Occipital lobe (tissue), 1 donor: ENCODE measurements at regions not wholly inside any gene's neighbourhood (a gene's known extent, or its start where the extent isn't known, plus 50 kb on each side); places are given as distances from the start of the nearest gene placed in this dataset.
"Not testable (repeated sequence)": the region's sequence is repeated elsewhere in the genome, so short reads cannot be mapped to it uniquely, and the experiment has no call there.

Experiments
- DNase-seq: peaks from one replicate; lab custom pipeline; 2025; lab: John Stamatoyannopoulos, UW

DNA sequence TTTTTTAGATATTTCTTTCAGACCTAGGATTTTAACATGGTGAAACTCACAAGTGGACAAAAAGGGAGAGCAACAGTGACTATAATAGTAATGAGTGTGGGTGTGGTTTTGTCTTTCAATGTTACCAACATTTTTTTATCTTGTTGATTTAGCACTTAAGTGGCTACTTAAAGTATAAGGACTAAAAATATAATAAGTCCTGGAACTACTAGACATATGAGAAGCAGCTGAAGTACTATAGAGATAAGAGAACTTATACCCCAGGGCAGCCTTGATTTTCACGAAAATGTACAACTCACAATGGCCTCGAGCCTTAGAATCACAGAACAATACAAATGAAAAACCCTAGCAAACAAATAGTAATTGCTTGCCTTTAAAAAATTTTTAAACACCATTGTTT, 1151.8 kb downstream of the TYW1 start:
- DNase-seq: no peak

DNA sequence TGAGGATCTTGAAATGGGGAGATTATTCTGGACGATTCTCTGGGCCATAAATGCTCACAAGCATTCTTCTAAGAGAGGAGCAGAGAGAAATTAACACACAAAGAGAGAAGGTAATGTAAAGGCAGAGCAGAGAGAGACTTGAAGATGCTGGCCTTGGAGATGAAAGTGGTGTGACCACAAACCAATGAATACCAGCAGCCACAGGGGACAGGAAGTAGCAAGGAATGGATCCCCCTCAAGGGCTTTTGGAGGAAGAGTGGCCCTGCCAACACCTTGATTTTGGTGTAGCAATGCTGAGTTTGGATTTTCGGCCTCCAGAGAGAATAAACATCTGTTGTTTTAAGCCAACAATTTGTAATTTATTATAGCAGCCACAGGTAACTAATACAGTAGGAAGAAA, 1155.6 kb downstream of the TYW1 start:
- no peak for DNase-seq

DNA sequence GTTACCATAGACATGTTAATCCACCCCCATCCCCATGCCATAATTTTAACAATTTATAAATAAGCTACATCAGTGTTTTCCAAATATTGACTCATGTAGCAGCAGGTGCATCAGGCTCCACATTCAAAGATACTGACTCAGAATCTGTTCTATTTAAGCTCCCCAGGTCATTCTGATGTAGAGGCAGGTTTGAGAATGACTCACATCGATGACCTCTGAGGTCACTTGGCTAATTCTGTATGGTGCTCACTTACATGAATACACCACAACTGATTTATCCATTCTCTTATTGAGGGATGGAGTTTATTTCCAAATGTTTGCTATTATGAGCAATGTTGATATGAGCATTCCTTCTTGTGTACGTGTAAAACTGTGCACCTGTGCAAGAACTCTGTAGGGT, 1159.0 kb downstream of the TYW1 start:
- DNase-seq: no peak

DNA sequence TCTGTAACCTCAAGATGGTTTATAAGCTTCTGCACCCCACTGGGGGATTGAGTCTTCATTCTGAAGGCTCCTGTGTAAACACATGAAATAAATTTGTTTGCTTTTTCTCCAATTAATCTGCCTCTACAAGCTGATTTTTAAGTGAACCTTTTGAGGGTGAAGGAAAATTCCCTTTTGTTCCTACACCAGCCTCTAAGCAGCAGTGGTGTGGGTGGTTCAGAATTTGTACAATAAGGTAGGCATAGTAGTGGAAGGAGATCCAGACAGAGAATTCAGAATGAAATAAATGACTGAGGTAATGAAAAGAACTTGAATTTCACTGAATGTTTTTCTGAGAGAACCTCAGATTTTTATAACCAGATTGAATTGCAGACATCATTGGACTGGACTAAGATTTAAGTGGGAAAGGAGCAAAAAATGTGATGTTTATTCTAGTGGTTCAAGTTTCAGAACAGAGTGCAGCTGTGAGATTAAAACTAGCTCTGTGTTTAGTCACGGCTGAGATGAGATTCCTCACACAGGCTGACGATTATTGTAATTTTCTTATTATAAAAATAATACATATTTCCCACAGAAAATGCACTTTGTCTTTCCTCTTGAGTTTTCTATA, 1162.2 kb downstream of the TYW1 start:
- DNase-seq: no peak

DNA sequence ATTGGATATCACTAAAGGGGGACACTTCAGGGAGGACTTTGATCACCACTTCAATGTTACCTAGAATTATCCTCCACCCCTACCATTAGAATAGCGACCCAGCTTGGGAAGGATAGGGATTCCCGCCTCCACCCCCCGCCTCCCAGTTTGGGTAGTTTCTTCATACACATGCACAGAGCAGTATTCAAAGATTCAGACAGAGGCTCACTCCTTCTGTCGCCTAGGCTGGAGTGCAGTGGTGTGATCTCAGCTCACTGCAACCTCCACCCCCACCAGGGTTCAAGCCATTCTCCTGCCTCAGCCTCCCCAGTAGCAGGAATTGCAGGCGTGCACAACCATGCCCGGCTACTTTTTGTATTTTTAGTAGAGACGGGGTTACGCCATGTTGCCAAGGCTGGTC, 1166.1 kb downstream of the TYW1 start:
- no peak for DNase-seq

DNA sequence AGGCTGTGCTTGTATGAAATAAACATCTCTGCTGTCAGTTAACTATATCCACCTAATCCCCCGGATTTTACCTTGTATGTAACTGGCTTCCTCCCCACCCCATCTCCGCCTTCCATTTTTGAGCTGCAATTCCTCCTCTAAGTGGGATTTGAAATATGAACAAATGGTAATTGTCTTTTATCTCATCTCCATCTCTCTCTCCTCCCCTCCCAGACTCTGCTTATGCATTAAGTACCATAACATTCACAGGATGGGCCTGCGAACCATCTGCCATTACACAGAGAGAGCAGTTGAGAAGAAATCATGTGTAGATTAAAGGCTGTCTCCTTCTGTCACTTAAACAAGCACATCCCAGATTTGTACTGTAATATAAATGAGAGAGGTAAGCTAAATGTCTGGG, 1169.9 kb downstream of the TYW1 start:
- no peak for DNase-seq

DNA sequence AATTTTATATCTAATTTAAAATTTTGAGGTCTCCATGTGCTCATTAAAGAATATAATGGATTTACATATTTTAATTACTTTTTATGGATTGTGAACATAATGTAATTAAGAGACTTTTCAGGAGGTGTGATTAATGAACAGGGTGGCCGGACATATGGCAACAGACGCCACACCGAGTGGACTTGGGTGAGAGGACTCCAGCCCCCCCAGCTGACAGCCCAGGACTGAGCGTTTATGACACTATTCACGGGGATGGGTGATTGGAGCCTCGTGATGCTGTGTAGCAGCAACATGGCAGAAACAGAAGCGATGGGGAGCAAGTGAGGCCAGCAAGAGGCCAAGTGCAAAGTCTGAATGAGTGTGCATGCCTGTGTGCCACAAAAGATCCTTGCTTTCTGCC, 1176.9 kb downstream of the TYW1 start:
- DNase-seq: no peak

DNA sequence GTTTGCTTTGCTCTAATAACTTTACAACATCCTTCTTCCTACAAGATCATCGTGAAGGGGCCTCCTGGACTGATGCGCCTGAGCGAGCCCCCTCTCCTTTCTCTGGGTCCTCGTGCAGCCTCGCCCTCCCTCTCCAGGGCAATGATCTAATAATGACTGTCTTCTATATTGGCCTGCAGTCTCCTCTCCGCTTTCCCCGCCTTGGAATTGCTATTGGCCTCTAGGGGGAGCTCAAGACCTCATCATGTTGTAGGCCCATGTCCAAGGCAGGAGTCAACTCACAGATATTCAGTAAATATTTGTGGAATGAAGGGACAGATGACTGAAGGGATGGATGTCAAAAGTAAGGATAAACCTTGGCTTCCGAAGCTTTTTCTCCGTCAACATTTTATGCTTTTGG, 1180.3 kb downstream of the TYW1 start:
- DNase-seq: no peak

DNA sequence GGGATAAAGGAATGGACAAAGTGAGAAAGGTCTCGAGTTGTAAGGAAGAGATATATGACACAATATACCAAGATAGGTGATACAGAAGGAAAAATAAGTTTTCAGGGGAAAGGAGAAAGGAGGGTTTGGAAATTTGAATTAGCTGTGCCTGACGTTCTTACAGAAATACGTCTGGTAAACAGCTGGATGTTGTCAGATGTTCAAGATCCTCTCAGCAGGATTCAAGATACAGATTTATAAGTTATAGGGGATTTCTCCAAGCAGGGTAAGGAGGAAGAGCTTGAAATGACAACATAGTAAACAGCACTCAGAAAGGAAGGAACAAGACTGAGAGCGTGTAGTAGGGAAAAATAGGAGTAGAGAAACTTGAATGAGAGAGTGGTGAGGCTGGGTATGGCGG, 1184.1 kb downstream of the TYW1 start:
- no peak for DNase-seq

DNA sequence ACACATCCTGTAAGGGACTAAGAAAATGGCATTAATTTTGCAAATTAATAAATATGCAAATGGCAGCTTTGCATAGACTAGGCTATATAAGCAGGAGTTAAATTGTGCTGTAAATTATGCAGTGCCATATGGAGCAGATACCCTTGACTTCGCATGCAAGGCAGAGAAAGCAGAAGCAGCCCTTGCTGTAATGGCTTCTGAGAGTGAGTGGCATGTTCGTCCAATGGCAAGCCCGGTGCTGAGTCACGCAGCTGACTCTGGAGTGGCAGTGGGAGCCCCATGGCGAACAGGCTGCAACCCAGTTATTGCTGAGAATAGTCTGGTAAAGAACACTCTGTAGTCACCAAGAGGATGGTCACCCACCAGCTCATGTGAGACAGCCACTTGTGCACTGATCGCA, 1186.5 kb downstream of the TYW1 start:
- DNase-seq: no peak

DNA sequence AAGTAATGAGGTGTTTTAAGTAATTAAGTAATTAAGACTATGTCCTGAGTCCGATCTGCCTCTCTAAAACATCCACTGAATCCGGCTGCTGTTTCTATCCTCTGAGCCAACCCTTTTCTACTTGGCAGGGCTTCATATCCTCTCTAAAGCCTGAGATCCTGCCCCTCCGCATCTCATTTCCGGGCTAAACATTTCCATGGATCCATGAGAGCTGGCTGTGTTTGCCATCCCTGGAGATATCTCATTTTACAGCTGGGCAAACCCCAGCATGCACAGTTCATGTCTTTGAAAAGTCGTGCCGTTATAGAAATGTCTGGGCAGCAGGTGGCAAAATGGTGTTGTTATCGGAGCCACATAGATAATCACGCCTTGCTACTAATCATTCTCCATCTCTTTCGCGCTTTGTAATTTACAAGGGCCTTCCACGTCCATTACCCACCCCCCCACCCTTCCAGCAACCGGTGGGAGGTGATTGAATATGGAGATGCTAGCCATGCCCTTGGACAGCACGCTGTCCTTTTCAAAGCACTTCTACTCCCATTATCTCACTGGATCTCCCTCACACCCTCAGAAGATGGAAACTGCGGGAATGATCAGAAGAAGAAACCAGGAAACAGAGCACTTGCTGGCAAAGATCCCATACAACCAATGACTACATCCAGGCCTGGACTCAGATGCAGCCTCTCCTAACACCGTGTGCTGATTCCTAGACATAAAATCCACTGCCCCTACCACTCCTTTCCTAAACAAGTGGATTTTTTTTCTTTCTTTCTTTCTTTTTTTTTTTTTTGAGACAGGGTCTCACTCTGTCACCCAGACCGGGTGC, 1189.2 kb downstream of the TYW1 start:
- no peak for DNase-seq

DNA sequence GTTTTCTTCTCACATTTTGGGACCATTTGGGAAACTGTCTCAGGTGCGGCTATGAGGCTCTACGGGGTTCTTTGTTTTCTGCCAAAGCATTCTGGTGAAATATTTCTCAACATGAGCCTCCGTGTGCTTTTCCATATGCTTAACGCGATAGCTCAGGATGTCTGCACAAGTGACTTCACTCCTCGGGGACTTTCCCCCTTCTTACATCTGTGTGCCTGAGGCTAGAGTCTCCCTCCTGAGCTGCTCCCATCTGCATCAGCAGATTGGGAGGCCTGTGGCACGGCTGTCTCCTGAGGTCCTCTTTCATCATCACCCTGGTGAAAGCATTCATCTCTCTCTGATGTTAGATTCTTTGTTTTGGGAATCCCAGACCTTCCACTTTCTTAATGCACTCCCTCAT, 1190.9 kb downstream of the TYW1 start:
- no peak for DNase-seq

DNA sequence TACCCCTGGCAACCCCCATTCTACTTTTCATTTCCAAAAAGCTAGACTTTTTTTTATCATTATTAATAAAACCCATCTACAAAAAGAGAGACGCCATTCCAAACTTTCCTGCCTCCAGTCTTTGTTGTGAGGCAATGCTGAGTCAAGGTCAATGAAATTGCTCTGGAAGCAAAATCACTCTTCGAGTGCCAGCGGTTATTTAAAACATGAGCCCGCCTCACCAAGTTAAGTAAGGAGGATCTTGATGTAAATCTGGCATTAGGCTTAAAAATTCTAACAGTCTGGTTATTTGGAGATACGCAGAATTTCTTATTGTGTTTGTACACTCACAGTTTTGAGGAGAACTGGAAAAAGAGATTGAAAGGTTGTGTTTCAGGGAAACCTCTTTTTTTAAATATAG, 1196.3 kb downstream of the TYW1 start:
- no peak for DNase-seq

DNA sequence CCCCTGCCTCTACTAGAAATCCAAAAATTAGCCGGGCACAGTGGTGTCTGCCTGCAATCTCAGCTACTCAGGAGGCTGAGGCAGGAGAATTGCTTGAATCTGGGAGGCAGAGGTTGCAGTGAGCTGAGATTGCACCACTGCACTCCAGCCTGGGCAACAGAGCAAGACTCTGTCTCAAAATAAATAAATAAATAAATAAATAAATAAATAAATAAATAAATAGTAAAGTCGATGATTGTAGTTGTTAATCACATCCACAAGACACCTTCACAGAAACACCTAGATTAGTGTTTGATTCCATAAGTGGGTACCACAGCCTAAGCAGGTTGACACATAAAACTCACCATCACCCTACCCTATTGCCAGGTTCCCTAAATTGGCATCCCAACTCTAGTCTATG, 1199.0 kb downstream of the TYW1 start:
- DNase-seq: not testable (repeated sequence)

DNA sequence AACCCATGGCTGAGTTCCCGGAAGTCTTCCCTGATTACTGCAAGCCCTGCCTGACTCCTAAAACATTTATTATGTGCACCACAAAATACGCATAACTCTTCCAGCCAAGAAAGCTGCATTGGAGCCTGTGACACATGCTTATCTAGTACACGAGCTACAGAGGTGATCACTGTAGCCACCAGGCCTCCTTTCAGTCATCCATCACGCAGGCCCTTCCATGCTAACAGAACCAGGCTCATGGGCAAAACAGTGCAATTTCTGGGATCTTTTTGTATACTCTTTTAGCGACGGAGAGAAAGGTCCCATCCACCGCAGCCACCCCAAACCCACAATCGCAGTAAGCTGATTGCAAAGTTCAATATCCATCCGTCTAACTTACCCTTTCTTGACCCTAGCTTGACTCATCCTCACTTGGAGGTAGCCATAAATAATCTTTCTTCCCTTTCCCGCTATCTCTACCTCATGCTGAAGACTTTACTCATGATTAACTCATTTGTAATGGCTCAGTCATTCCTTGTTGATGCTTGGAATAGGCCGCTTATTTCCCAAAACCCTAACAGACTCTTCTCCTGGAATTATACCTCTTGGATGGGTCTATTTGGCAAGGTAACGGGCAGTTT, 1203.5 kb downstream of the TYW1 start:
- no peak for DNase-seq

DNA sequence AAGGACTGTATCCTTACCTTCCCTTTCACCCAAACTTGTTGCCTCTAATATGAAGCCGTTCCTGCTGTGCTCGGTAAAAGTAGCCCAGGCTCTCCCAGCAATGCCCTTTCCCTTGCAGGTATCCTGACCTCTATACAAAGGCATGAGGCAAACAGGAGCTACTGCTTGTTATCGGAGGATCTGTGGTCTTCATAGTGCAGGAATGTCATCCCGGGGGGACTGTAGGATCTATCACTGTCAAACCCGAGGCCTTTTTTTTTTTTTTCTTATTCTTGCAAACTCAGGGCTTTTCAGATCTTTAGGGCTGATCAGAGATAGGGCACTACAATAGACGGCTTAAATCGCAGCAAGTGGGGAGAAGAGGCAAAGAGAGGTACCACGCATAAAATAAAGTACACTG, 1206.6 kb downstream of the TYW1 start:
- DNase-seq: no peak

DNA sequence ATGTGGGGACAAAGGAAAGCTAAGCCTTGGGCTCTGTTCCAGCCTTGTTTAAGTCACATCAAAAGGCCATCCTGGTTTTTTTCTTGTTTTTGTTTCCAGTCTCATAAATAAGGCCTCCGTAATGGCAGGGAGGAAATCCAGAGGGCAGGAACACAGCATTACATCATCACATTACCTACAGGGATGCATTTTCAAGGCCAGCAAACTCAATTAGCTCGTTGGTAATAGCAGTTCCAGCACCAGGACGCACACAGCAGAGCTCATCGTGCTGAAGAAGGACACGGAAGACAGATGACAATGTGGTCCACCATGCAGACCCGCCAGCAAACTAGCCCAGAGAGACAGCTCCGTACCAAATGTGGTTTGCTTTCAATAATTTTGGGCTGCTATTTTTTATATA, 1209.2 kb downstream of the TYW1 start:
- DNase-seq: no peak

DNA sequence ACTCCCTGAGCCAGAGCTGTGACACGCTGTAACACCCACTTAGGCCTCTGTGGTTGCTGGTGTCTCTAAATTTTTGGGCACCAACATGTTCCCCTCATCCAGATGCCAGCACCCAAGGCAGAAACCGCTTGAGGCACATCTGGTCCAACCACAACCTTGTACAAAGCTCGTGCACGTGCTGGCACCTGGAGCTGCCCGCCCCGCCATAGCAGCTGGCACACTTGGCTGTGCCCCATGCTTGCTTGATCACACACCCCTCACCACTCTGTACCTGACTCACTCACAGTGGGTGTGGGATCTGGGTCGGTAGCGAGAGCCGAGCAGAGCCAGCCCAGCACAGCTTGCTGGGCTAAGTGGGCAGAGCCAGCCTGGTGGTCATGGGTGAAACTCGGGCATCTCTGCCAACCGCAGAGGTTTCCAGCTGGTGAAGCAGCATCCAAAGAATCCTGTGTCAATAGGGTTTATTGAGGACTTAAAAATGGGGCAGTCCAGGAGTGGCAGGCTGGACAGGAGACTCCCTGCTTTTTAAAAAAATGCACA, 1210.4 kb downstream of the TYW1 start:
- DNase-seq: no peak

DNA sequence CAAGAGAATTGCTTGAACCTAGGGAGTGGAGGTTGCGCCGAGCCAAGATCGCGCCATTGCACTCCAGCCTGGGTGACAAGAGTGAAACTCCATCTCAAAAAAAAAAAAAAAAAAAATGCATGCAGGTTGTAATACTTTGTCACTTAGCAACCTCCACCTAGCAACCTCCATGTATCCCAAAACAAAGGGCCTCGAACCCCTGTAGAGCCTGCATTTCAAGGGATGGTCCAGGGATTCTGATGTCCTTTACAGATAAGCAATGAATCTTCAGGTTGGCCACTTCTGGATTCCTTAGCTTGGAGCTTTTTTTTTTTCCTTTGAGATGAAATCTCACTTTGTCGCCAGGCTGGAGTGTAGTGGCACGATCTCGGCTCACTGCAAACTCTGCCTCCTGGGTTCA, 1211.0 kb downstream of the TYW1 start:
- no peak for DNase-seq

DNA sequence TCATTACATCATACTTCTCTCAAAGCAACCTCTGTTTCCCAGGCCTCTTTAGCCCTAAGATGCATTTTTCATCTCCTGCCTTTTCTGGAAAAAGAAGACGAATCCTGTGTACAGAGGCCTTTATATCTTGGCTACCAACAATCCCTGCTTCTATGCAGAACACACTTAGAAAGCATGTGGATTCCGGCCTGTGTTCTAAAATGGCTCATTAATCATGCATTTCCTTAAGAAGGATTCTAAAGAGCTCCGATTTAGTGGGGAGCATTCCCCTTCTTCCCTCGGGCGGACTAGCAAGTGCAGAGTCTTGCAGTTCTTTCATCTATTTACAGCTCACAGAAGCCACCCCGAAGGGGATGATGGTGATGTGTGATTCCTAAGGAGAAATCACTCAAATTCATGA, 1212.9 kb downstream of the TYW1 start:
- no peak for DNase-seq

DNA sequence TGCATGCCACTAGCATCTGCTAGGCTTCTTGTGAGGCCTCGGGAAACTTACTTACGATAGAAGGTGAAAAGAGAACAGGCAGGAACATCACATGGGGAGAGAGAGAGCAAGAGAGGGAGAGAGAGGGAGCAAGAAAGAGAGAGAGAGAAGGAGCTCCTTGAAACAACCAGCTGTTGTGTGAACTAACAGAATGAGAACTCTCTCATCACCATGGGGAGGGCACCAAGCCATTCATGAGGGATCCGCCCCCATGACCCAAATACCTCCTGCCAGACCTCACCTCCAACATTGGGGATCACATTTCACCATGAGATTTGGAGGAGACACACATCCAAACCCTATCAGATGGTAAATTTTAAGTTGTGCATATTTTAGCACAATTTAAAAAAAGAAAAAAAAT, 1217.2 kb downstream of the TYW1 start:
- DNase-seq: no peak

DNA sequence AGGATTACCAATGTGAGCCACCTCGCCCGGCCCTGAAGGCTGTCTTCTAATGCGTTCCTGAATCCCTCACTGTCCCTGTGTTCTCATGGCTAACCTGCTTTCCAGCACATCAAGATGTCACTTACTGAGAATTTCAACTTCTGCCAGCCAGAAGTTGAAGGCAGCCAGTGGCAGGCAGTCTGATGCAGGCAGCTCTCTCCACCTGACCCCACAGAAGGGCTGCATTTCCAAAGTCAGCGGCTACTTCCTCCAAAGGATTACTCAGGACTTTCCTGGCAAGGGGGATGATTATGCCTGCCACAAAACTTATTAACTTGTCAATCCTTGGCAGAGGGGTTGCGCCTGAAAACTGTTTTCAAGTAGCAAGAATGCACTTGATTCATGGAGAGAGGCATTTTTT, 1219.4 kb downstream of the TYW1 start:
- peak; percentile 11 for DNase-seq

DNA sequence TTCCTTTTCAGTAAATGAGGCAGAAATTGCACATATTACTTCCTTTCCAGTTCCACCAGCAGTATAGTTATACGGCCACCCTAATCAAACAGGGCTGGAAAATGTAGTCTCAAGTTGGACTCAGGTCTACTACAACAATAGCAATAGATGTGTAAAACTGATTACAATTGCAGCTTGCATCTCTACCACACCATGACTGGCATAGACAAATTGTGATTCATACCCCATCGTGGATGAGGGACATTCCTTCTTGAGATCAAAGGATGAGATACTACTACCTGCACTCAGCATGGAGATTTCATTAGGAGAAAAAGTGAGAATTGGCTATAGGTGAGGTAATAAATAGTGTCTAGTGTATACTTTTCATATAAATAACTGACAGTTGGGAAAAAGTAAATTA, 1220.8 kb downstream of the TYW1 start:
- DNase-seq: no peak
